GM21717 (cell line): ENCODE measurements at regions not wholly inside any gene's neighbourhood (a gene's known extent, or its start where the extent isn't known, plus 50 kb on each side); places are given as distances from the start of the nearest gene placed in this dataset.

ENCODE experiments used
- ATAC-seq: cut with Tn5 transposase; IDR thresholded peaks from one replicate; pipeline ENCODE4 v1.9.1; 2021; ENCODE audit warnings: mild to moderate bottlenecking, moderate library complexity; ENCODE audit not compliant: unreplicated experiment

- no peak for ATAC-seq
Measured at GRCh38 chr3:107251819-107252218, 125.4 kb upstream of the CCDC54 start.

GRCh38 chr3:107256963-107257362 lies 120.3 kb upstream of the CCDC54 start:
- ATAC-seq, result no peak

GRCh38 chr3:107258300-107258699 lies 118.9 kb upstream of the CCDC54 start:
- ATAC-seq, result no peak

- no peak for ATAC-seq
Measured at GRCh38 chr3:107260207-107260606, 117.0 kb upstream of the CCDC54 start.

- no peak for ATAC-seq
Measured at GRCh38 chr3:107263269-107264021, 113.8 kb upstream of the CCDC54 start.

GRCh38 chr3:107264888-107265287 lies 112.4 kb upstream of the CCDC54 start:
- no peak for ATAC-seq

GRCh38 chr3:107265526-107265925 lies 111.7 kb upstream of the CCDC54 start:
- ATAC-seq, result no peak

- ATAC-seq, result no peak
Measured at GRCh38 chr3:107268469-107268868, 108.8 kb upstream of the CCDC54 start.

- ATAC-seq, result no peak
Measured at GRCh38 chr3:107269136-107269535, 108.1 kb upstream of the CCDC54 start.

- peak; percentile 50 for ATAC-seq
Measured at GRCh38 chr3:107271787-107272387, 105.4 kb upstream of the CCDC54 start.

- no peak for ATAC-seq
Measured at GRCh38 chr3:107272471-107272870, 104.8 kb upstream of the CCDC54 start.

- no peak for ATAC-seq
Measured at GRCh38 chr3:107272885-107273284, 104.4 kb upstream of the CCDC54 start.

- no peak for ATAC-seq
Measured at GRCh38 chr3:107273771-107274170, 103.5 kb upstream of the CCDC54 start.

GRCh38 chr3:107275511-107275910 lies 101.7 kb upstream of the CCDC54 start:
- no peak for ATAC-seq

GRCh38 chr3:107283948-107284347 lies 93.3 kb upstream of the CCDC54 start:
- no peak for ATAC-seq

GRCh38 chr3:107284612-107285011 lies 92.6 kb upstream of the CCDC54 start:
- no peak for ATAC-seq

GRCh38 chr3:107285197-107285596 lies 92.0 kb upstream of the CCDC54 start:
- ATAC-seq, result no peak

- ATAC-seq, result no peak
Measured at GRCh38 chr3:107289354-107289753, 87.9 kb upstream of the CCDC54 start.

- ATAC-seq, result no peak
Measured at GRCh38 chr3:107294117-107294516, 83.1 kb upstream of the CCDC54 start.

- no peak for ATAC-seq
Measured at GRCh38 chr3:107297597-107297996, 79.6 kb upstream of the CCDC54 start.

GRCh38 chr3:107307205-107307604 lies 70.0 kb upstream of the CCDC54 start:
- no peak for ATAC-seq

- ATAC-seq, result no peak
Measured at GRCh38 chr3:107308716-107309115, 68.5 kb upstream of the CCDC54 start.

- no peak for ATAC-seq
Measured at GRCh38 chr3:107309312-107309711, 67.9 kb upstream of the CCDC54 start.
